ENCODE measurements at regions not wholly inside any gene's neighbourhood (a gene's known extent, or its start where the extent isn't known, plus 50 kb on each side); places are given as distances from the start of the nearest gene placed in this dataset.

- H3K27me3 Mint-ChIP-seq, result no peaks in the 10 kb centered on the region
- peaks cover 2% of the 10 kb centered on the region for H3K9me3 Mint-ChIP-seq (ENCODE audit: low read depth)
- no peaks in the 10 kb centered on the region for H3K36me3 Mint-ChIP-seq (ENCODE audit: insufficient read depth)
- H3K4me3 Mint-ChIP-seq (ENCODE audit: low read depth), result no peak overlapping the region
- no peak for DNase-seq (ENCODE audit: low spot score, unreplicated experiment)
- peak overlapping the region; percentile 70 for H3K27ac Mint-ChIP-seq
- no peak for TF ChIP-seq CTCF (IDR thresholded peaks at IDR 0.05; ENCODE audit: unreplicated experiment)
- no peaks in the 10 kb centered on the region for H3K4me1 Mint-ChIP-seq (ENCODE audit: low read depth)
Measured at GRCh38 chr13:64300239-64300638, 2884.6 kb upstream of the PCDH20 start.

- no peak overlapping the region for H3K4me3 Mint-ChIP-seq (ENCODE audit: low read depth)
- H3K27ac Mint-ChIP-seq, result no peak overlapping the region
- no peak for DNase-seq (ENCODE audit: low spot score, unreplicated experiment)
- TF ChIP-seq CTCF (IDR thresholded peaks at IDR 0.05; ENCODE audit: unreplicated experiment), result no peak
- H3K9me3 Mint-ChIP-seq (ENCODE audit: low read depth), result peaks cover 2% of the 10 kb centered on the region
- H3K4me1 Mint-ChIP-seq (ENCODE audit: low read depth), result peaks cover 1% of the 10 kb centered on the region
- H3K36me3 Mint-ChIP-seq (ENCODE audit: insufficient read depth), result no peaks in the 10 kb centered on the region
- H3K27me3 Mint-ChIP-seq, result no peaks in the 10 kb centered on the region
Measured at GRCh38 chr13:64293923-64294322, 2878.3 kb upstream of the PCDH20 start.

GRCh38 chr13:64289702-64290101, 2874.1 kb upstream of the PCDH20 start:
- H3K36me3 Mint-ChIP-seq (ENCODE audit: insufficient read depth), result no peaks in the 10 kb centered on the region
- peaks cover 1% of the 10 kb centered on the region for H3K4me1 Mint-ChIP-seq (ENCODE audit: low read depth)
- TF ChIP-seq CTCF (IDR thresholded peaks at IDR 0.05; ENCODE audit: unreplicated experiment), result no peak
- no peaks in the 10 kb centered on the region for H3K9me3 Mint-ChIP-seq (ENCODE audit: low read depth)
- no peak overlapping the region for H3K27ac Mint-ChIP-seq
- no peak overlapping the region for H3K4me3 Mint-ChIP-seq (ENCODE audit: low read depth)
- DNase-seq (ENCODE audit: low spot score, unreplicated experiment), result no peak
- H3K27me3 Mint-ChIP-seq, result no peaks in the 10 kb centered on the region

GRCh38 chr13:64283926-64284325, 2868.3 kb upstream of the PCDH20 start:
- H3K4me3 Mint-ChIP-seq (ENCODE audit: low read depth), result no peak overlapping the region
- H3K9me3 Mint-ChIP-seq (ENCODE audit: low read depth), result no peaks in the 10 kb centered on the region
- no peak for TF ChIP-seq CTCF (IDR thresholded peaks at IDR 0.05; ENCODE audit: unreplicated experiment)
- no peaks in the 10 kb centered on the region for H3K4me1 Mint-ChIP-seq (ENCODE audit: low read depth)
- H3K27me3 Mint-ChIP-seq, result no peaks in the 10 kb centered on the region
- H3K27ac Mint-ChIP-seq, result no peak overlapping the region
- H3K36me3 Mint-ChIP-seq (ENCODE audit: insufficient read depth), result no peaks in the 10 kb centered on the region
- DNase-seq (ENCODE audit: low spot score, unreplicated experiment), result no peak

- H3K9me3 Mint-ChIP-seq (ENCODE audit: low read depth), result peaks cover 5% of the 10 kb centered on the region
- H3K4me1 Mint-ChIP-seq (ENCODE audit: low read depth), result no peaks in the 10 kb centered on the region
- H3K27me3 Mint-ChIP-seq, result no peaks in the 10 kb centered on the region
- H3K36me3 Mint-ChIP-seq (ENCODE audit: insufficient read depth), result no peaks in the 10 kb centered on the region
- no peak overlapping the region for H3K27ac Mint-ChIP-seq
- no peak for DNase-seq (ENCODE audit: low spot score, unreplicated experiment)
- no peak for TF ChIP-seq CTCF (IDR thresholded peaks at IDR 0.05; ENCODE audit: unreplicated experiment)
- H3K4me3 Mint-ChIP-seq (ENCODE audit: low read depth), result no peak overlapping the region
Measured at GRCh38 chr13:64278493-64278892, 2862.8 kb upstream of the PCDH20 start.
